GM23338 (cell line): ENCODE measurements at regions not wholly inside any gene's neighbourhood (a gene's known extent, or its start where the extent isn't known, plus 50 kb on each side); places are given as distances from the start of the nearest gene placed in this dataset.

Source experiments
- ATAC-seq: fragments of 200-7000 bp; cut with Tn5 transposase; 3 replicates; pipeline ENCODE4 v1.9.1; 2020
- DNase-seq: peaks from one replicate; pipeline ENCODE4 v3.0.0-alpha.2; 2015; ENCODE audit warnings: low spot score
- H2AFZ ChIP-seq: fragments of 200-600 bp; sonication (generic); 2 replicates; pipeline ENCODE4 v1.8.0; 2016; ENCODE audit warnings: antibody characterized with exemption, mild to moderate bottlenecking, moderate library complexity
- H3F3A ChIP-seq: fragments of 200-600 bp; sonication (generic); replicated peaks from 2 replicates; pipeline ENCODE4 v1.8.0; 2017; ENCODE audit warnings: antibody characterized with exemption, mixed run types, low read depth
- H3K27ac ChIP-seq: fragments of 200-600 bp; sonication (generic); 2 replicates; pipeline ENCODE4 v1.6.1; 2016; ENCODE audit warnings: low read depth
- H3K27me3 ChIP-seq: fragments of 200-600 bp; sonication (generic); 2 replicates; pipeline ENCODE4 v1.8.0; 2016; ENCODE audit warnings: mild to moderate bottlenecking, mixed run types, moderate library complexity; ENCODE audit not compliant: insufficient read depth
- H3K36me3 ChIP-seq: fragments of 200-600 bp; sonication (generic); 2 replicates; pipeline ENCODE4 v1.8.0; 2016; ENCODE audit warnings: mild to moderate bottlenecking; ENCODE audit not compliant: insufficient read depth
- H3K4me1 ChIP-seq: fragments of 200-600 bp; sonication (generic); 2 replicates; pipeline ENCODE4 v1.8.0; 2016; ENCODE audit warnings: mild to moderate bottlenecking, moderate library complexity; ENCODE audit not compliant: insufficient read depth
- H3K4me2 ChIP-seq: fragments of 200-600 bp; sonication (generic); 2 replicates; pipeline ENCODE4 v1.7.1; 2017; ENCODE audit warnings: mixed run types
- H3K4me3 ChIP-seq: fragments of 200-600 bp; sonication (generic); 2 replicates; pipeline ENCODE4 v1.6.1; 2016; ENCODE audit warnings: mixed run types
- H3K79me2 ChIP-seq: fragments of 200-600 bp; sonication (generic); replicated peaks from 2 replicates; pipeline ENCODE4 v1.8.0; 2017; ENCODE audit warnings: mild to moderate bottlenecking; ENCODE audit not compliant: insufficient read depth
- H3K9me2 ChIP-seq: fragments of 200-600 bp; sonication (generic); 2 replicates; pipeline ENCODE4 v1.8.0; 2017; ENCODE audit not compliant: insufficient read depth
- H4K20me1 ChIP-seq: fragments of 200-600 bp; sonication (generic); replicated peaks from 2 replicates; pipeline ENCODE4 v1.8.0; 2017; ENCODE audit warnings: mild to moderate bottlenecking; ENCODE audit not compliant: insufficient read depth
- H3K27ac Mint-ChIP-seq: 2 replicates; pipeline ENCODE4 v1.8.0; 2020; ENCODE audit warnings: inconsistent platforms, mild to moderate bottlenecking, moderate library complexity, mixed read lengths
- H3K27me3 Mint-ChIP-seq: 3 replicates; pipeline ENCODE4 v1.8.0; 2022; ENCODE audit warnings: low read depth, mild to moderate bottlenecking, moderate library complexity, mixed read lengths, inconsistent platforms; ENCODE audit not compliant: insufficient read depth, poor library complexity
- H3K36me3 Mint-ChIP-seq: 3 replicates; pipeline ENCODE4 v1.8.0; 2021; ENCODE audit warnings: low read depth, mild to moderate bottlenecking, inconsistent platforms, moderate library complexity, mixed read lengths
- H3K4me1 Mint-ChIP-seq: 3 replicates; pipeline ENCODE4 v1.8.0; 2020; ENCODE audit warnings: mild to moderate bottlenecking, inconsistent platforms, mixed read lengths
- H3K4me3 Mint-ChIP-seq: 3 replicates; pipeline ENCODE4 v1.8.0; 2021; ENCODE audit warnings: moderate library complexity, mild to moderate bottlenecking, inconsistent platforms, mixed read lengths
- H3K9me3 Mint-ChIP-seq: 3 replicates; pipeline ENCODE4 v1.8.0; 2020; ENCODE audit warnings: moderate library complexity, mild to moderate bottlenecking, inconsistent platforms, mixed read lengths
- CREB1 ChIP-seq: fragments of 250-450 bp; sonication (Bioruptor Pico); IDR thresholded peaks from 2 replicates; pipeline ENCODE4 v1.5.0; 2020; ENCODE audit warnings: low read depth, mild to moderate bottlenecking, moderate library complexity
- CTCF ChIP-seq, 2 experiments: fragments of 200-600 bp in 1 of 2; sonication (generic) in 1 of 2; conservative IDR thresholded peaks; 2 replicates each; pipeline versions ENCODE4 v1.5.1 to v1.6.1; 2016 to 2017; ENCODE audit warnings: antibody characterized with exemption in 2 of 2, low read depth in 2 of 2, mild to moderate bottlenecking in 2 of 2, moderate library complexity in 1 of 2
- EZH2 ChIP-seq: fragments of 200-600 bp; sonication (generic); IDR thresholded peaks from one replicate; pipeline ENCODE4 v1.8.0; 2017; ENCODE audit warnings: antibody characterized with exemption, mild to moderate bottlenecking, low read depth; ENCODE audit not compliant: unreplicated experiment
- EZH2phosphoT487 ChIP-seq: fragments of 200-600 bp; sonication (generic); IDR thresholded peaks from one replicate; pipeline ENCODE4 v1.8.1; 2018; ENCODE audit warnings: antibody characterized with exemption; ENCODE audit not compliant: unreplicated experiment
- JUNB ChIP-seq: IDR thresholded peaks from one replicate; pipeline ENCODE4 v1.6.1; 2016; ENCODE audit warnings: antibody characterized with exemption; ENCODE audit not compliant: unreplicated experiment
- STAT1 ChIP-seq: IDR thresholded peaks from one replicate; pipeline ENCODE4 v1.6.1; 2016; ENCODE audit warnings: antibody characterized with exemption; ENCODE audit not compliant: unreplicated experiment
- ZNF114 ChIP-seq: fragments of 250-450 bp; sonication (Bioruptor Pico); IDR thresholded peaks from 2 replicates; pipeline ENCODE4 v1.5.0; 2020; ENCODE audit warnings: mild to moderate bottlenecking, moderate library complexity
- ZNF331 ChIP-seq: fragments of 250-450 bp; sonication (Bioruptor Pico); IDR thresholded peaks from 2 replicates; pipeline ENCODE4 v1.5.0; 2020; ENCODE audit warnings: low read depth, mild to moderate bottlenecking, moderate library complexity
- ZNF462 ChIP-seq: fragments of 250-450 bp; sonication (Bioruptor Pico); IDR thresholded peaks from 2 replicates; pipeline ENCODE4 v1.5.0; 2020; ENCODE audit warnings: mild to moderate bottlenecking, moderate library complexity
- TF ChIP-seq, protein P1 (sequence below): IDR thresholded peaks from one replicate; pipeline ENCODE4 v1.6.1; 2018; ENCODE audit warnings: antibody characterized with exemption; ENCODE audit not compliant: unreplicated experiment

DNA sequence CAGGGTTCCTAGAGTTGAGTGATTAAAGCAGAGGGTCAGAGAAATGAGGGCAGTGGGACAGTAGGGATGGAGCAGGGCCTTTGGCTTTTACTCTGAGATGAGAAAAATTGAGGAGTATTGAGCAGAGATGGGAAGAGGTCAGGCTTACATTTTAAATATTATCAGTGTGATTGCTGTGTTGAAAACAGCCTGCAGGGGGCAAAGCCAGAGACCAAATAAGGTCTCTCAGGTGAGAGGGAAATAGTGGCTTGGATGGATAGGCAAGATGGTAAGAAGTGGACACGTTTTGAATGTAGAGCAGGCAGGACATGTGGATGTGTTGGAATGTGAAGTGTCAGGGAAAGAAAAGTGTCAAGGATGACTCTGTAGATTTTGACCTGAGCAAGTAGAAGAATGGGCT, 105.0 kb upstream of the MAP3K7 start:
- Histone ChIP-seq H3K79me2 (no peaks in the 10 kb centered on the region), H3K36me3 (no peaks in the 10 kb centered on the region), H3K4me2 (no peak overlapping the region), H3F3A (no peaks in the 10 kb centered on the region), H4K20me1 (no peaks in the 10 kb centered on the region), H3K4me1 (peaks cover 16% of the 10 kb centered on the region), H3K27ac (no peak overlapping the region), H3K9me2 (peaks cover 6% of the 10 kb centered on the region), H2AFZ (no peak overlapping the region), H3K27me3 (no peaks in the 10 kb centered on the region), H3K4me3 (no peak overlapping the region)
- Mint-ChIP-seq H3K4me3 (no peak overlapping the region), H3K4me1 (peaks cover 19% of the 10 kb centered on the region), H3K27me3 (no peaks in the 10 kb centered on the region), H3K27ac (no peak overlapping the region; the same call in 1 of the 2 replicates), H3K36me3 (peaks cover 9% of the 10 kb centered on the region), H3K9me3 (peaks cover 3% of the 10 kb centered on the region; the same call in 1 of the 3 replicates)
- DNase-seq: peak; percentile 59
- ATAC-seq: peak; percentile 77
- TF ChIP-seq CTCF (conservative IDR thresholded peaks at IDR 0.05; ENCODE audit: low read depth in 2 of 2): peak; percentile 63 to 66
- TF ChIP-seq STAT1: no peak
- no peak for TF ChIP-seq CREB1 (CRISPR knock-in tag)

DNA sequence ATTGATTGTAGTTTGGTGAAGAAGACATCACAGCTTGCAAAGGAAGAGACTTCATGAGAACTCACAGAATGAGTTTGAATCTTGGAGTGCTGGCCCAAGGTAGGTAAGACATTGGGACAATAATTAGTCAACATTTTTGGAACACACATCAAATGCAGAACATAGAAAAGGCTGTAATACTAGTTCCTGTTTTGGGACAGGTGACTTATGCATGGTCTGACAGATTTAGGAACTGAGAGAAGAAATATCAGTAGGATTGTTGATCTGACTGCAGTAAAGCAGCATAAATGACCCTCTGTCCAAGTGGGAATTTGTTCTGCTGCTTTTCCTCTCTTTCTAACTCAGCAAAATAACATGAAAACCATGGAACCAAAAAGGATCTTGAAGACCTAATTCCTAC, 102.3 kb upstream of the MAP3K7 start:
- no peak for DNase-seq
- Mint-ChIP-seq H3K27me3 (no peaks in the 10 kb centered on the region), H3K36me3 (no peaks in the 10 kb centered on the region; the same call in 2 of the 3 replicates), H3K9me3 (no peaks in the 10 kb centered on the region; the same call in 2 of the 3 replicates), H3K27ac (no peak overlapping the region), H3K4me1 (peaks cover 16% of the 10 kb centered on the region), H3K4me3 (no peak overlapping the region)
- no peaks in the 10 kb centered on the region for H3K36me3 ChIP-seq
- ATAC-seq: no peak
- no peaks in the 10 kb centered on the region for H3F3A ChIP-seq
- peaks cover 9% of the 10 kb centered on the region for H3K9me2 ChIP-seq
- peaks cover 16% of the 10 kb centered on the region for H3K4me1 ChIP-seq
- H3K79me2 ChIP-seq: no peaks in the 10 kb centered on the region
- no peak overlapping the region for H3K4me3 ChIP-seq
- H3K27ac ChIP-seq: no peak overlapping the region
- no peak overlapping the region for H3K4me2 ChIP-seq
- no peaks in the 10 kb centered on the region for H4K20me1 ChIP-seq
- no peaks in the 10 kb centered on the region for H3K27me3 ChIP-seq
- H2AFZ ChIP-seq: no peak overlapping the region
- TF ChIP-seq ZNF331 (CRISPR knock-in tag) (no peak), EZH2phosphoT487 (no peak), EZH2 (no peak), JUNB (no peak), CREB1 (CRISPR knock-in tag) (no peak), STAT1 (no peak), ZNF462 (CRISPR knock-in tag) (no peak), ZNF114 (CRISPR knock-in tag) (no peak)
- TF ChIP-seq, protein P1, sequence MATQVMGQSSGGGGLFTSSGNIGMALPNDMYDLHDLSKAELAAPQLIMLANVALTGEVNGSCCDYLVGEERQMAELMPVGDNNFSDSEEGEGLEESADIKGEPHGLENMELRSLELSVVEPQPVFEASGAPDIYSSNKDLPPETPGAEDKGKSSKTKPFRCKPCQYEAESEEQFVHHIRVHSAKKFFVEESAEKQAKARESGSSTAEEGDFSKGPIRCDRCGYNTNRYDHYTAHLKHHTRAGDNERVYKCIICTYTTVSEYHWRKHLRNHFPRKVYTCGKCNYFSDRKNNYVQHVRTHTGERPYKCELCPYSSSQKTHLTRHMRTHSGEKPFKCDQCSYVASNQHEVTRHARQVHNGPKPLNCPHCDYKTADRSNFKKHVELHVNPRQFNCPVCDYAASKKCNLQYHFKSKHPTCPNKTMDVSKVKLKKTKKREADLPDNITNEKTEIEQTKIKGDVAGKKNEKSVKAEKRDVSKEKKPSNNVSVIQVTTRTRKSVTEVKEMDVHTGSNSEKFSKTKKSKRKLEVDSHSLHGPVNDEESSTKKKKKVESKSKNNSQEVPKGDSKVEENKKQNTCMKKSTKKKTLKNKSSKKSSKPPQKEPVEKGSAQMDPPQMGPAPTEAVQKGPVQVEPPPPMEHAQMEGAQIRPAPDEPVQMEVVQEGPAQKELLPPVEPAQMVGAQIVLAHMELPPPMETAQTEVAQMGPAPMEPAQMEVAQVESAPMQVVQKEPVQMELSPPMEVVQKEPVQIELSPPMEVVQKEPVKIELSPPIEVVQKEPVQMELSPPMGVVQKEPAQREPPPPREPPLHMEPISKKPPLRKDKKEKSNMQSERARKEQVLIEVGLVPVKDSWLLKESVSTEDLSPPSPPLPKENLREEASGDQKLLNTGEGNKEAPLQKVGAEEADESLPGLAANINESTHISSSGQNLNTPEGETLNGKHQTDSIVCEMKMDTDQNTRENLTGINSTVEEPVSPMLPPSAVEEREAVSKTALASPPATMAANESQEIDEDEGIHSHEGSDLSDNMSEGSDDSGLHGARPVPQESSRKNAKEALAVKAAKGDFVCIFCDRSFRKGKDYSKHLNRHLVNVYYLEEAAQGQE: no peak
